K562 (cell line): ENCODE measurements at regions not wholly inside any gene's neighbourhood (a gene's known extent, or its start where the extent isn't known, plus 50 kb on each side); places are given as distances from the start of the nearest gene placed in this dataset.

ENCODE experiments used
- ATAC-seq: fragments of 200-7000 bp; cut with Tn5 transposase; 3 replicates; pipeline ENCODE4 v1.9.1; 2020; ENCODE audit warnings: moderate library complexity
- BruUV-seq: library from RNA; stranded (reverse); fragments of 400-500 nt; replicated peaks from 2 replicates; lab custom pipeline; 2021; lab: Mats Ljungman, UMichigan
- CTCF ChIA-PET: fragments of 300-600 bp; formaldehyde crosslinking; extraction: SDS; loops from one replicate; lab custom pipeline; 2021; ENCODE audit warnings: low intra/inter-chr PET ratio; lab: Yijun Ruan, JAX
- POLR2A ChIA-PET: fragments of 300-600, 350-650 bp; sonication (Branson Sonifier 250); formaldehyde crosslinking; extraction: SDS; loops from one replicate; lab custom pipeline; 2021; ENCODE audit warnings: antibody characterized with exemption, inconsistent platforms; lab: Yijun Ruan, JAX
- DNase-seq, 4 experiments: peaks; one replicate each; pipeline versions ENCODE4 v3.0.0 to v3.0.0-alpha.2; 2011 to 2018; ENCODE audit warnings: low spot score in 3 of 4, mixed read lengths in 3 of 4; ENCODE audit errors: extremely low read depth in 1 of 4
- FAIRE-seq: peaks from 2 replicates; lab custom pipeline; 2011; peaks lifted over from hg19 to GRCh38; lab: Jason Lieb, UNC
- H2AFZ ChIP-seq: 2 replicates; pipeline ENCODE4 v1.6.0; 2011; ENCODE audit warnings: low read depth, low read length, control low read depth, inconsistent platforms
- H3K27ac ChIP-seq: fragments of 200-600 bp; 3 replicates; pipeline ENCODE4 v1.8.0; 2011; ENCODE audit warnings: low read depth, mild to moderate bottlenecking, control low read depth, inconsistent platforms, low read length, moderate library complexity, mixed read lengths; ENCODE audit errors: extremely low read depth
- H3K27me3 ChIP-seq, 2 experiments: fragments of 300-600 bp in 1 of 2; 2 replicates in 1 of 2; 3 replicates in 1 of 2; pipeline versions ENCODE4 v1.6.0 to v1.8.0; 2011; ENCODE audit warnings: inconsistent platforms in 2 of 2, low read length in 2 of 2, mild to moderate bottlenecking in 1 of 2, mixed read lengths in 1 of 2, moderate library complexity in 1 of 2; ENCODE audit not compliant: control insufficient read depth in 2 of 2, insufficient read depth in 2 of 2
- H3K36me3 ChIP-seq: fragments of 300-600 bp; 3 replicates; pipeline ENCODE4 v1.8.0; 2011; ENCODE audit warnings: mild to moderate bottlenecking, low read length, inconsistent platforms; ENCODE audit not compliant: control insufficient read depth, insufficient read depth
- H3K4me1 ChIP-seq, 2 experiments: fragments of 200-600 bp in 1 of 2; replicated peaks in 1 of 2; 2 replicates in 1 of 2; 3 replicates in 1 of 2; pipeline versions ENCODE4 v1.5.1 to v1.8.0; 2011; ENCODE audit warnings: inconsistent platforms in 2 of 2, low read length in 2 of 2, mild to moderate bottlenecking in 1 of 2, mixed read lengths in 1 of 2, moderate library complexity in 1 of 2; ENCODE audit not compliant: control insufficient read depth in 2 of 2, insufficient read depth in 2 of 2
- H3K4me2 ChIP-seq: 2 replicates; pipeline ENCODE4 v1.6.1; 2011; ENCODE audit warnings: low read length, control low read depth, inconsistent platforms, mixed read lengths; ENCODE audit not compliant: insufficient read depth
- H3K4me3 ChIP-seq: fragments of 200-600 bp; sonication (generic), shearing (Covaris generic); 2 replicates; pipeline ENCODE4 v1.5.1; 2016; ENCODE audit warnings: control low read depth, inconsistent platforms
- H3K79me2 ChIP-seq: fragments of 200-600 bp; 3 replicates; pipeline ENCODE4 v1.8.0; 2011; ENCODE audit warnings: low read length, inconsistent platforms; ENCODE audit not compliant: control insufficient read depth, insufficient read depth
- H3K9ac ChIP-seq, 2 experiments: 2 replicates each; pipeline versions ENCODE4 v1.6.0 to v1.6.1; 2011; ENCODE audit warnings: low read depth in 2 of 2, low read length in 2 of 2, control low read depth in 1 of 2, inconsistent platforms in 1 of 2, mild to moderate bottlenecking in 1 of 2, mixed read lengths in 1 of 2; ENCODE audit not compliant: insufficient read depth in 1 of 2
- H3K9me1 ChIP-seq: one replicate; pipeline ENCODE4 v1.6.0; 2011; ENCODE audit warnings: inconsistent platforms, mild to moderate bottlenecking, low read length, moderate library complexity; ENCODE audit not compliant: control insufficient read depth, insufficient read depth
- H3K9me3 ChIP-seq: replicated peaks from 2 replicates; pipeline ENCODE4 v1.5.1; 2011; ENCODE audit warnings: low read depth, low read length, inconsistent platforms; ENCODE audit not compliant: control insufficient read depth, insufficient read depth
- H4K20me1 ChIP-seq: replicated peaks from 2 replicates; pipeline ENCODE4 v1.6.1; 2011; ENCODE audit warnings: low read length, inconsistent platforms, mixed read lengths; ENCODE audit not compliant: control insufficient read depth, insufficient read depth
- ATF1 ChIP-seq, 2 experiments: fragments of 450-650 bp in 1 of 2; IDR thresholded peaks; 2 replicates each; pipeline ENCODE4 v1.6.1; 2016; ENCODE audit warnings: missing compliant biosample characterization in 1 of 2, missing genetic modification characterization in 1 of 2
- BRF2 ChIP-seq: IDR thresholded peaks from 3 replicates; pipeline ENCODE4 v1.6.1; 2011; ENCODE audit warnings: borderline replicate concordance, mild to moderate bottlenecking; ENCODE audit not compliant: insufficient read length, insufficient read depth
- FOS ChIP-seq: IDR thresholded peaks from 3 replicates; pipeline ENCODE4 v1.6.1; 2011; ENCODE audit not compliant: insufficient read length; ENCODE audit errors: extremely low read depth
- HMGN3 ChIP-seq: IDR thresholded peaks from 2 replicates; pipeline ENCODE4 v1.6.1; 2011; ENCODE audit warnings: borderline replicate concordance, low read depth, mild to moderate bottlenecking, mixed read lengths, low read length; ENCODE audit not compliant: insufficient read length; ENCODE audit errors: extremely low read depth
- MCM5 ChIP-seq: fragments of 450-650 bp; IDR thresholded peaks from 2 replicates; pipeline ENCODE4 v1.6.1; 2016; ENCODE audit warnings: low read depth
- NR1H2 ChIP-seq: sonication (generic); formaldehyde crosslinking; IDR thresholded peaks from 2 replicates; pipeline ENCODE4 v1.4.0; 2020; ENCODE audit warnings: mild to moderate bottlenecking, missing genetic modification reagents
- RUNX1 ChIP-seq: sonication (generic); IDR thresholded peaks from 2 replicates; pipeline ENCODE4 v1.6.1; 2016; ENCODE audit warnings: antibody characterized with exemption, low read depth
- WGBS: fragments of 100-300 bp; shearing (Covaris generic); methylation state at CpG from one replicate; pipeline ENCODE4 v1.1.6; 2016; ENCODE audit warnings: low coverage, mixed read lengths; ENCODE audit not compliant: insufficient coverage; ENCODE audit errors: missing lambda C conversion rate; 5-methylcytosine and 5-hydroxymethylcytosine counted together
- in situ Hi-C: fragments of 300-500 bp; cut with MboI; formaldehyde crosslinking; loops from 4 replicates; pipeline ENCODE4 v1.15.0; 2018; ENCODE audit warnings: inconsistent platforms, mixed read lengths
- intact Hi-C: fragments of 100-400 bp; cut with micrococcal nuclease; formaldehyde crosslinking; loops from 2 replicates; pipeline ENCODE4 v1.14.2; 2022
- TF ChIP-seq, protein P1 (sequence below): sonication (generic); formaldehyde crosslinking; IDR thresholded peaks from 2 replicates; pipeline ENCODE4 v1.8.1; 2023; ENCODE audit warnings: mild to moderate bottlenecking, missing genetic modification reagents

DNA sequence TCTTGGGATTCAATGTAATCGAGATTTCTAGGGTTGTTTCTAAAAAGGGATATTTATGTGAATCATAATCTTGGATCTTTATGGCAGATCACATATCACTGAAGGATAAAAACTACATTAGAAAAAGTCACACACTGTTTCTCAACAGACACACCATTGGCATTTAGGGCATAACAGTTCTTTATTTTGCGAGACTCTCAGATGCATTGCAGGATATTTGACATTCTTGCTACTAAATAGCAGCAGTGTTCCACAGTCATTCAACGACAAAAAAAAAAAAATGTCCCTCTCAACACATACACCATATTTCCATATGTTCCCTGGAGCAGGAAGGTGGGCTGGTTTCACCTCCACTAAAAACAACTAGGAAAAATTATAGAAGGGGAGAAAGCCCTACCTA, 243.4 kb upstream of the PCDH18 start:
- no peak overlapping the region for H3K9ac ChIP-seq
- POLR2A ChIA-PET, result no interaction called here
- TF ChIP-seq ATF1 (CRISPR knock-in tag; IDR thresholded peaks at IDR 0.05), result no peak
- no peak for TF ChIP-seq ATF1 (tag; IDR thresholded peaks at IDR 0.05)
- no peak for TF ChIP-seq HMGN3
- no peak for TF ChIP-seq FOS
- TF ChIP-seq, all 486 proteins: peak for 0
- no peak for ATAC-seq
- H4K20me1 ChIP-seq, result no peaks in the 10 kb centered on the region
- H3K9me1 ChIP-seq, result no peaks in the 10 kb centered on the region
- no peaks in the 10 kb centered on the region for H3K36me3 ChIP-seq
- DNase-seq, result no peak
- no peaks in the 10 kb centered on the region for H3K4me1 ChIP-seq
- no peaks in the 10 kb centered on the region for H3K9me3 ChIP-seq
- H3K4me2 ChIP-seq, result no peak overlapping the region
- no TSS peak for BruUV-seq
- no peaks in the 10 kb centered on the region for H3K79me2 ChIP-seq
- in situ Hi-C loops (no loop called here), intact Hi-C loops (no loop called here)
- H3K27me3 ChIP-seq, result no peaks in the 10 kb centered on the region
- 0% methylated on average over 3 of the region's 3 CpGs for WGBS
- no peak overlapping the region for H2AFZ ChIP-seq
- H3K4me3 ChIP-seq, result no peak overlapping the region
- H3K27ac ChIP-seq, result no peak overlapping the region
- no peak for FAIRE-seq
- CTCF ChIA-PET, result no interaction called here

GRCh38 chr4:137774501-137774900, 242.2 kb upstream of the PCDH18 start:
- FAIRE-seq, result no peak
- H3K4me2 ChIP-seq, result no peak overlapping the region

More at GRCh38 chr4:137774501-137774900, 242.2 kb upstream of the PCDH18 start:
- Histone ChIP-seq H3K9me1 (no peaks in the 10 kb centered on the region), H3K9me3 (no peaks in the 10 kb centered on the region), H4K20me1 (no peaks in the 10 kb centered on the region), H3K27me3 (no peaks in the 10 kb centered on the region), H3K27ac (no peak overlapping the region), H2AFZ (no peak overlapping the region), H3K4me3 (no peak overlapping the region), H3K36me3 (no peaks in the 10 kb centered on the region), H3K9ac (no peak overlapping the region), H3K79me2 (no peaks in the 10 kb centered on the region), H3K4me1 (no peaks in the 10 kb centered on the region)
- no TSS peak for BruUV-seq
- intact Hi-C loops (no loop called here), in situ Hi-C loops (no loop called here)
- ChIA-PET POLR2A (no interaction called here), CTCF (no interaction called here)
- no peak for DNase-seq
- no peak for ATAC-seq
- TF ChIP-seq NR1H2 (no peak), MCM5 (no peak), BRF2 (no peak), RUNX1 (no peak)
- TF ChIP-seq, protein P1, sequence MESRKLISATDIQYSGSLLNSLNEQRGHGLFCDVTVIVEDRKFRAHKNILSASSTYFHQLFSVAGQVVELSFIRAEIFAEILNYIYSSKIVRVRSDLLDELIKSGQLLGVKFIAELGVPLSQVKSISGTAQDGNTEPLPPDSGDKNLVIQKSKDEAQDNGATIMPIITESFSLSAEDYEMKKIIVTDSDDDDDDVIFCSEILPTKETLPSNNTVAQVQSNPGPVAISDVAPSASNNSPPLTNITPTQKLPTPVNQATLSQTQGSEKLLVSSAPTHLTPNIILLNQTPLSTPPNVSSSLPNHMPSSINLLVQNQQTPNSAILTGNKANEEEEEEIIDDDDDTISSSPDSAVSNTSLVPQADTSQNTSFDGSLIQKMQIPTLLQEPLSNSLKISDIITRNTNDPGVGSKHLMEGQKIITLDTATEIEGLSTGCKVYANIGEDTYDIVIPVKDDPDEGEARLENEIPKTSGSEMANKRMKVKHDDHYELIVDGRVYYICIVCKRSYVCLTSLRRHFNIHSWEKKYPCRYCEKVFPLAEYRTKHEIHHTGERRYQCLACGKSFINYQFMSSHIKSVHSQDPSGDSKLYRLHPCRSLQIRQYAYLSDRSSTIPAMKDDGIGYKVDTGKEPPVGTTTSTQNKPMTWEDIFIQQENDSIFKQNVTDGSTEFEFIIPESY (CRISPR knock-in tag), result no peak
